HEK293 (cell line): ENCODE measurements at regions not wholly inside any gene's neighbourhood (a gene's known extent, or its start where the extent isn't known, plus 50 kb on each side); places are given as distances from the start of the nearest gene placed in this dataset.

Experiments used
- CTCF ChIA-PET: fragments of 350-600 bp; formaldehyde crosslinking; extraction: SDS; loops from one replicate; lab custom pipeline; 2021; ENCODE audit warnings: antibody characterized with exemption; lab: Yijun Ruan, JAX
- POLR2A ChIA-PET: fragments of 300-600 bp; formaldehyde crosslinking; extraction: SDS; loops from one replicate; lab custom pipeline; 2020; ENCODE audit warnings: antibody characterized with exemption, inconsistent platforms; lab: Yijun Ruan, JAX
- H3K27ac ChIP-seq: fragments of 200-500 bp; sonication (Bioruptor generic); 2 replicates; pipeline ENCODE4 v1.5.1; 2014; ENCODE audit warnings: low read depth, low read length, control low read depth, inconsistent platforms; ENCODE audit errors: extremely low read depth
- H3K36me3 ChIP-seq, 2 experiments: fragments of 200-500 bp in 1 of 2; sonication (Bioruptor generic) in 1 of 2; 1 replicate in 1 of 2; 2 replicates in 1 of 2; pipeline ENCODE4 v1.5.1; 2014 to 2017; ENCODE audit warnings: inconsistent platforms in 2 of 2, low read length in 2 of 2; ENCODE audit not compliant: control insufficient read depth in 2 of 2, insufficient read depth in 1 of 2
- H3K4me1 ChIP-seq: fragments of 200-500 bp; sonication (Bioruptor generic); 2 replicates; pipeline ENCODE4 v1.5.1; 2014; ENCODE audit warnings: mild to moderate bottlenecking, low read length, inconsistent platforms; ENCODE audit not compliant: control insufficient read depth, insufficient read depth
- H3K4me3 ChIP-seq: 2 replicates; pipeline ENCODE4 v1.5.1; 2011; ENCODE audit warnings: low read depth, mild to moderate bottlenecking, control low read depth, low read length, moderate library complexity
- H3K9me3 ChIP-seq: fragments of 200-500 bp; sonication (Bioruptor generic); 2 replicates; pipeline ENCODE4 v1.5.1; 2014; ENCODE audit warnings: low read depth, low read length, inconsistent platforms; ENCODE audit not compliant: control insufficient read depth, insufficient read depth
- OSR2 ChIP-seq: fragments of 450-650 bp; formaldehyde crosslinking; IDR thresholded peaks from 2 replicates; pipeline ENCODE4 v1.5.1; 2016; ENCODE audit warnings: missing biosample characterization, missing genetic modification characterization
- SCRT2 ChIP-seq: fragments of 450-650 bp; formaldehyde crosslinking; IDR thresholded peaks from 2 replicates; pipeline ENCODE4 v1.5.1; 2016; ENCODE audit warnings: missing biosample characterization, missing genetic modification characterization
- SP2 ChIP-seq: fragments of 450-650 bp; formaldehyde crosslinking; IDR thresholded peaks from 2 replicates; pipeline ENCODE4 v1.5.1; 2016; ENCODE audit warnings: missing biosample characterization, missing genetic modification characterization
- TCF7L2 ChIP-seq: IDR thresholded peaks from 2 replicates; pipeline ENCODE4 v1.6.1; 2011; ENCODE audit warnings: low read depth, mild to moderate bottlenecking, inconsistent platforms, low read length, moderate library complexity, borderline replicate concordance
- ZFP37 ChIP-seq: fragments of 450-650 bp; formaldehyde crosslinking; IDR thresholded peaks from 2 replicates; pipeline ENCODE4 v1.5.1; 2016; ENCODE audit warnings: missing biosample characterization, missing genetic modification characterization
- ZFP41 ChIP-seq: fragments of 450-650 bp; formaldehyde crosslinking; IDR thresholded peaks from 2 replicates; pipeline ENCODE4 v1.5.1; 2016; ENCODE audit warnings: missing biosample characterization, missing genetic modification characterization, borderline replicate concordance
- ZNF10 ChIP-seq: fragments of 450-650 bp; formaldehyde crosslinking; IDR thresholded peaks from 2 replicates; pipeline ENCODE4 v1.5.1; 2017; ENCODE audit warnings: missing biosample characterization, missing genetic modification characterization
- ZNF114 ChIP-seq: fragments of 450-650 bp; formaldehyde crosslinking; IDR thresholded peaks from 2 replicates; pipeline ENCODE4 v1.5.0; 2017; ENCODE audit warnings: missing biosample characterization, missing genetic modification characterization
- ZNF146 ChIP-seq: fragments of 450-650 bp; formaldehyde crosslinking; IDR thresholded peaks from 2 replicates; pipeline ENCODE4 v1.5.1; 2016; ENCODE audit warnings: missing biosample characterization, missing genetic modification characterization
- ZNF157 ChIP-seq: fragments of 450-650 bp; formaldehyde crosslinking; IDR thresholded peaks from 2 replicates; pipeline ENCODE4 v1.5.1; 2016; ENCODE audit warnings: missing biosample characterization, missing genetic modification characterization
- ZNF175 ChIP-seq: fragments of 450-650 bp; formaldehyde crosslinking; IDR thresholded peaks from 2 replicates; pipeline ENCODE4 v1.5.1; 2016; ENCODE audit warnings: missing biosample characterization, missing genetic modification characterization
- ZNF221 ChIP-seq: fragments of 450-650 bp; formaldehyde crosslinking; IDR thresholded peaks from 2 replicates; pipeline ENCODE4 v1.5.1; 2017; ENCODE audit warnings: missing biosample characterization, missing genetic modification characterization, borderline replicate concordance
- ZNF473 ChIP-seq: fragments of 450-650 bp; formaldehyde crosslinking; IDR thresholded peaks from 2 replicates; pipeline ENCODE4 v1.5.1; 2017; ENCODE audit warnings: missing biosample characterization, missing genetic modification characterization
- ZNF501 ChIP-seq: fragments of 450-650 bp; formaldehyde crosslinking; IDR thresholded peaks from 2 replicates; pipeline ENCODE4 v1.5.1; 2016; ENCODE audit warnings: missing biosample characterization, missing genetic modification characterization
- ZNF658 ChIP-seq: fragments of 450-650 bp; formaldehyde crosslinking; IDR thresholded peaks from 2 replicates; pipeline ENCODE4; 2016; ENCODE audit warnings: missing biosample characterization, missing genetic modification characterization
- ZNF768 ChIP-seq: fragments of 450-650 bp; formaldehyde crosslinking; IDR thresholded peaks from 2 replicates; pipeline ENCODE4 v1.5.1; 2018; ENCODE audit warnings: missing biosample characterization, mild to moderate bottlenecking, missing genetic modification characterization
- TF ChIP-seq, protein P1 (sequence below): fragments of 450-650 bp; formaldehyde crosslinking; IDR thresholded peaks from 2 replicates; pipeline ENCODE4; 2016; ENCODE audit warnings: missing biosample characterization, missing genetic modification characterization
- TF ChIP-seq, protein P2 (sequence below): fragments of 450-650 bp; formaldehyde crosslinking; IDR thresholded peaks from 2 replicates; pipeline ENCODE4 v1.5.1; 2016; ENCODE audit warnings: missing biosample characterization, missing genetic modification characterization
- TF ChIP-seq, protein P3 (sequence below): fragments of 450-650 bp; formaldehyde crosslinking; IDR thresholded peaks from 2 replicates; pipeline ENCODE4 v1.5.1; 2016; ENCODE audit warnings: missing biosample characterization, missing genetic modification characterization
- TF ChIP-seq, protein P4 (sequence below): fragments of 450-650 bp; formaldehyde crosslinking; IDR thresholded peaks from 2 replicates; pipeline ENCODE4 v1.5.1; 2017; ENCODE audit warnings: missing biosample characterization, mild to moderate bottlenecking, missing genetic modification characterization, moderate library complexity
- TF ChIP-seq, protein P5 (sequence below): fragments of 450-650 bp; formaldehyde crosslinking; IDR thresholded peaks from 2 replicates; pipeline ENCODE4 v1.5.1; 2017; ENCODE audit warnings: missing biosample characterization, missing genetic modification characterization

DNA sequence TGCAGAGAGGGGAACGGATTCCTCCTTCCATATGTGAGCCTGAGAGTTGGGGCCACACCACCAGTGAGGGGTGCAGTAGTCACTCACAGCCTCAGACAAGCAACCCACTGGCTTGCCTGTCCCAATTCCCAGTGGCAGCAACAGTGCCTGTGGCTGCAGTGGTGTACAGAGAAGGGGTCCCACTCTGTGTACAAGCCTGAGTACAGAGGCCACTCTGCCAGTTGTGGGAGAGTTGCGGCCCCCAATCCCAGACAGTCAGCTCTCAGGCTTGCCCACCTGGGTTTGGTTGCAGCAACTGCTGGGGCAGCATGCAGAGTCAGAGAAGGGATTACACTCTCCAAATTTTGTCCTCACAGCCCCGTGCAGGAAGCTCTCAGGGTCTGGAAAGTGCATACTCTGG, 133.2 kb upstream of the RFX3 start (continued):
- TF ChIP-seq, protein P1, sequence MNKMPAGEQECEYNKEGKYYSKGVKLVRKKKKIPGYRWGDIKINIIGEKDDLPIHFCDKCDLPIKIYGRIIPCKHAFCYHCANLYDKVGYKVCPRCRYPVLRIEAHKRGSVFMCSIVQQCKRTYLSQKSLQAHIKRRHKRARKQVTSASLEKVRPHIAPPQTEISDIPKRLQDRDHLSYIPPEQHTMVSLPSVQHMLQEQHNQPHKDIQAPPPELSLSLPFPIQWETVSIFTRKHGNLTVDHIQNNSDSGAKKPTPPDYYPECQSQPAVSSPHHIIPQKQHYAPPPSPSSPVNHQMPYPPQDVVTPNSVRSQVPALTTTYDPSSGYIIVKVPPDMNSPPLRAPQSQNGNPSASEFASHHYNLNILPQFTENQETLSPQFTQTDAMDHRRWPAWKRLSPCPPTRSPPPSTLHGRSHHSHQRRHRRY (tag by site-specific recombination): no peak
- TF ChIP-seq, protein P2, sequence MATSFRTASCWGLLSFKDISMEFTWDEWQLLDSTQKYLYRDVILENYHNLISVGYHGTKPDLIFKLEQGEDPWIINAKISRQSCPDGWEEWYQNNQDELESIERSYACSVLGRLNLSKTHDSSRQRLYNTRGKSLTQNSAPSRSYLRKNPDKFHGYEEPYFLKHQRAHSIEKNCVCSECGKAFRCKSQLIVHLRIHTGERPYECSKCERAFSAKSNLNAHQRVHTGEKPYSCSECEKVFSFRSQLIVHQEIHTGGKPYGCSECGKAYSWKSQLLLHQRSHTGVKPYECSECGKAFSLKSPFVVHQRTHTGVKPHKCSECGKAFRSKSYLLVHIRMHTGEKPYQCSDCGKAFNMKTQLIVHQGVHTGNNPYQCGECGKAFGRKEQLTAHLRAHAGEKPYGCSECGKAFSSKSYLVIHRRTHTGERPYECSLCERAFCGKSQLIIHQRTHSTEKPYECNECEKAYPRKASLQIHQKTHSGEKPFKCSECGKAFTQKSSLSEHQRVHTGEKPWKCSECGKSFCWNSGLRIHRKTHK (tag by site-specific recombination): no peak
- TF ChIP-seq, protein P3, sequence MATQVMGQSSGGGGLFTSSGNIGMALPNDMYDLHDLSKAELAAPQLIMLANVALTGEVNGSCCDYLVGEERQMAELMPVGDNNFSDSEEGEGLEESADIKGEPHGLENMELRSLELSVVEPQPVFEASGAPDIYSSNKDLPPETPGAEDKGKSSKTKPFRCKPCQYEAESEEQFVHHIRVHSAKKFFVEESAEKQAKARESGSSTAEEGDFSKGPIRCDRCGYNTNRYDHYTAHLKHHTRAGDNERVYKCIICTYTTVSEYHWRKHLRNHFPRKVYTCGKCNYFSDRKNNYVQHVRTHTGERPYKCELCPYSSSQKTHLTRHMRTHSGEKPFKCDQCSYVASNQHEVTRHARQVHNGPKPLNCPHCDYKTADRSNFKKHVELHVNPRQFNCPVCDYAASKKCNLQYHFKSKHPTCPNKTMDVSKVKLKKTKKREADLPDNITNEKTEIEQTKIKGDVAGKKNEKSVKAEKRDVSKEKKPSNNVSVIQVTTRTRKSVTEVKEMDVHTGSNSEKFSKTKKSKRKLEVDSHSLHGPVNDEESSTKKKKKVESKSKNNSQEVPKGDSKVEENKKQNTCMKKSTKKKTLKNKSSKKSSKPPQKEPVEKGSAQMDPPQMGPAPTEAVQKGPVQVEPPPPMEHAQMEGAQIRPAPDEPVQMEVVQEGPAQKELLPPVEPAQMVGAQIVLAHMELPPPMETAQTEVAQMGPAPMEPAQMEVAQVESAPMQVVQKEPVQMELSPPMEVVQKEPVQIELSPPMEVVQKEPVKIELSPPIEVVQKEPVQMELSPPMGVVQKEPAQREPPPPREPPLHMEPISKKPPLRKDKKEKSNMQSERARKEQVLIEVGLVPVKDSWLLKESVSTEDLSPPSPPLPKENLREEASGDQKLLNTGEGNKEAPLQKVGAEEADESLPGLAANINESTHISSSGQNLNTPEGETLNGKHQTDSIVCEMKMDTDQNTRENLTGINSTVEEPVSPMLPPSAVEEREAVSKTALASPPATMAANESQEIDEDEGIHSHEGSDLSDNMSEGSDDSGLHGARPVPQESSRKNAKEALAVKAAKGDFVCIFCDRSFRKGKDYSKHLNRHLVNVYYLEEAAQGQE (tag by site-specific recombination): no peak
- no peak for TF ChIP-seq ZNF221 (tag by site-specific recombination)
- no peak for TF ChIP-seq ZNF146 (tag by site-specific recombination)
- TF ChIP-seq ZFP37 (tag by site-specific recombination): no peak
- no peak for TF ChIP-seq ZNF473 (tag by site-specific recombination)
- no peak for TF ChIP-seq ZFP41 (tag by site-specific recombination)

DNA sequence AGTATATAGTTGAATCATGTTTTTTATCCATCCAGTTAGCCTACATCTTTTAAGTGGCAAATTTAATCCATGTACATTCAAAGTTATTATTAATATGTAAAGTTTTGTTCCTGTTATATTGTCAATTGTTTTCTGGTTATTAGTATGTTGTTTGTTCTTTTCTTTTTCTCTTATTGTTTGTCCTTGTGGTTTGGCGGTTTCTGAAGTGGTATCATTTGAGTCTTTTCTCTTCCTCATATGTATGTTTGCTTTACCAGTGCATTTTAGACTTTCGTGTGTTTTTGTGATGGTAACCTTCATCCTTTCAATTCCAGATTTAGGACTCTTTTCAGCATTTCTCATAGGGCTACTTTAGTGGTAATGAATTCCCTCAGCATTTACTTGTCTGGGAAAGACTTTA, 130.4 kb upstream of the RFX3 start:
- Histone ChIP-seq H3K36me3 (no peaks in the 10 kb centered on the region), H3K4me1 (no peaks in the 10 kb centered on the region), H3K27ac (no peak overlapping the region), H3K9me3 (no peaks in the 10 kb centered on the region)
- POLR2A ChIA-PET: no interaction called here
- no peak for TF ChIP-seq ZNF10 (tag by site-specific recombination)
- no peak for TF ChIP-seq ZNF114
- no peak for TF ChIP-seq ZNF658 (tag by site-specific recombination)
- TF ChIP-seq, protein P4, sequence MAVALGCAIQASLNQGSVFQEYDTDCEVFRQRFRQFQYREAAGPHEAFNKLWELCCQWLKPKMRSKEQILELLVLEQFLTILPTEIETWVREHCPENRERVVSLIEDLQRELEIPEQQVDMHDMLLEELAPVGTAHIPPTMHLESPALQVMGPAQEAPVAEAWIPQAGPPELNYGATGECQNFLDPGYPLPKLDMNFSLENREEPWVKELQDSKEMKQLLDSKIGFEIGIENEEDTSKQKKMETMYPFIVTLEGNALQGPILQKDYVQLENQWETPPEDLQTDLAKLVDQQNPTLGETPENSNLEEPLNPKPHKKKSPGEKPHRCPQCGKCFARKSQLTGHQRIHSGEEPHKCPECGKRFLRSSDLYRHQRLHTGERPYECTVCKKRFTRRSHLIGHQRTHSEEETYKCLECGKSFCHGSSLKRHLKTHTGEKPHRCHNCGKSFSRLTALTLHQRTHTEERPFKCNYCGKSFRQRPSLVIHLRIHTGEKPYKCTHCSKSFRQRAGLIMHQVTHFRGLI (tag by site-specific recombination): no peak
- no peak for TF ChIP-seq SP2 (tag by site-specific recombination)
- TF ChIP-seq ZNF501 (tag by site-specific recombination): no peak
- TF ChIP-seq TCF7L2: no peak
- TF ChIP-seq, protein P3 (tag by site-specific recombination): no peak
- no peak for TF ChIP-seq SCRT2 (tag by site-specific recombination)
- no peak for TF ChIP-seq ZNF175 (tag by site-specific recombination)
- TF ChIP-seq, protein P5, sequence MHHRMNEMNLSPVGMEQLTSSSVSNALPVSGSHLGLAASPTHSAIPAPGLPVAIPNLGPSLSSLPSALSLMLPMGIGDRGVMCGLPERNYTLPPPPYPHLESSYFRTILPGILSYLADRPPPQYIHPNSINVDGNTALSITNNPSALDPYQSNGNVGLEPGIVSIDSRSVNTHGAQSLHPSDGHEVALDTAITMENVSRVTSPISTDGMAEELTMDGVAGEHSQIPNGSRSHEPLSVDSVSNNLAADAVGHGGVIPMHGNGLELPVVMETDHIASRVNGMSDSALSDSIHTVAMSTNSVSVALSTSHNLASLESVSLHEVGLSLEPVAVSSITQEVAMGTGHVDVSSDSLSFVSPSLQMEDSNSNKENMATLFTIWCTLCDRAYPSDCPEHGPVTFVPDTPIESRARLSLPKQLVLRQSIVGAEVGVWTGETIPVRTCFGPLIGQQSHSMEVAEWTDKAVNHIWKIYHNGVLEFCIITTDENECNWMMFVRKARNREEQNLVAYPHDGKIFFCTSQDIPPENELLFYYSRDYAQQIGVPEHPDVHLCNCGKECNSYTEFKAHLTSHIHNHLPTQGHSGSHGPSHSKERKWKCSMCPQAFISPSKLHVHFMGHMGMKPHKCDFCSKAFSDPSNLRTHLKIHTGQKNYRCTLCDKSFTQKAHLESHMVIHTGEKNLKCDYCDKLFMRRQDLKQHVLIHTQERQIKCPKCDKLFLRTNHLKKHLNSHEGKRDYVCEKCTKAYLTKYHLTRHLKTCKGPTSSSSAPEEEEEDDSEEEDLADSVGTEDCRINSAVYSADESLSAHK (tag by site-specific recombination): no peak
- TF ChIP-seq OSR2 (tag by site-specific recombination): no peak
- TF ChIP-seq ZFP41 (tag by site-specific recombination): no peak
- no peak for TF ChIP-seq ZNF768 (tag by site-specific recombination)
- no peak for TF ChIP-seq ZNF157 (tag by site-specific recombination)
- TF ChIP-seq, all 188 proteins: peak for 0
- H3K4me3 ChIP-seq: no peak overlapping the region
- CTCF ChIA-PET: no interaction called here
